Sigmoid colon (tissue), 6 donors: ENCODE measurements at regions not wholly inside any gene's neighbourhood (a gene's known extent, or its start where the extent isn't known, plus 50 kb on each side); places are given as distances from the start of the nearest gene placed in this dataset.

Source experiments
- DNase-seq: peaks from one replicate; pipeline ENCODE4 v3.0.0-alpha.2; 2019
- H3K27ac ChIP-seq, 4 donors: fragments of 200-600 bp; sonication (generic); one replicate each; pipeline ENCODE4 v1.5.1; 2016 to 2019; ENCODE audit warnings: mild to moderate bottlenecking in 1 of 4
- H3K27me3 ChIP-seq, 3 donors: fragments of 200-600 bp; sonication (generic); one replicate each; pipeline ENCODE4 v1.5.1; 2019; ENCODE audit warnings: mild to moderate bottlenecking in 1 of 3
- H3K36me3 ChIP-seq, 4 donors: fragments of 200-600 bp; sonication (generic); one replicate each; pipeline ENCODE4 v1.5.1; 2016 to 2019
- H3K4me1 ChIP-seq, 4 donors: fragments of 200-600 bp; sonication (generic); one replicate each; pipeline ENCODE4 v1.5.1; 2017 to 2019
- H3K4me3 ChIP-seq, 4 donors: fragments of 200-600 bp; sonication (generic); one replicate each; pipeline ENCODE4 v1.5.1; 2017 to 2019; ENCODE audit warnings: mild to moderate bottlenecking in 2 of 4, moderate library complexity in 1 of 4
- H3K9me3 ChIP-seq, 4 donors: fragments of 200-600 bp in 3 of 4; sonication (generic) in 3 of 4; one replicate each; pipeline versions ENCODE4 v1.5.1 to v1.6.1; 2013 to 2019
- CTCF ChIP-seq, 4 experiments: fragments of 450-650 bp in 3 of 4; fragments of 200-600 bp in 1 of 4; IDR thresholded peaks; one replicate each; pipeline ENCODE4 v1.5.1; 2016 to 2019; ENCODE audit warnings: antibody characterized with exemption in 4 of 4, mild to moderate bottlenecking in 3 of 4, moderate library complexity in 2 of 4
- EP300 ChIP-seq, 4 donors: sonication (generic); formaldehyde crosslinking; IDR thresholded peaks; one replicate each; pipeline ENCODE4 v1.6.1; 2017; ENCODE audit warnings: antibody characterized with exemption in 4 of 4
- POLR2A ChIP-seq, 2 donors: fragments of 450-650 bp; IDR thresholded peaks; one replicate each; pipeline ENCODE4 v1.6.1; 2016; ENCODE audit warnings: antibody characterized with exemption in 2 of 2, mild to moderate bottlenecking in 2 of 2, moderate library complexity in 2 of 2
- POLR2AphosphoS5 ChIP-seq, 4 donors: sonication (generic); formaldehyde crosslinking; IDR thresholded peaks; one replicate each; pipeline ENCODE4 v1.6.1; 2017; ENCODE audit warnings: antibody characterized with exemption in 4 of 4
- WGBS, 2 donors: extraction: QIAGEN DNeasy Blood & Tissue Kit; methylation state at CpG; one replicate each; pipeline ENCODE4 v1.1.7; 2013; 5-methylcytosine and 5-hydroxymethylcytosine counted together
- intact Hi-C: fragments of 100-400 bp; cut with DNase I; formaldehyde crosslinking; loops from one replicate; pipeline ENCODE4 v1.15.1; 2023
- donor health status: healthy with polysubstance abuse.
- donor health status: healthy.

GRCh38 chr9:12276505-12276904 lies 416.7 kb upstream of the TYRP1 start:
- Histone ChIP-seq H3K27ac (no peak overlapping the region), H3K4me1 (peaks cover 0 to 27% (median 15%) of the 10 kb centered on the region in 4 donors), H3K4me3 (no peak overlapping the region), H3K27me3 (no peaks in the 10 kb centered on the region), H3K9me3 (no peaks in the 10 kb centered on the region), H3K36me3 (no peaks in the 10 kb centered on the region)
- intact Hi-C loops = no loop called here
- DNase-seq = no peak
- no peak for TF ChIP-seq EP300 (IDR thresholded peaks at IDR 0.05)
- no peak for TF ChIP-seq POLR2AphosphoS5 (IDR thresholded peaks at IDR 0.05)
- no peak for TF ChIP-seq POLR2A (IDR thresholded peaks at IDR 0.05)
- no peak for TF ChIP-seq CTCF (IDR thresholded peaks at IDR 0.05)
- WGBS, 2 donors = 64 to 73% methylated on average over 1 of the region's 1 CpG

GRCh38 chr9:12289711-12290110 lies 403.5 kb upstream of the TYRP1 start:
- no peak for DNase-seq
- intact Hi-C loops = no loop called here
- H3K4me1 ChIP-seq = no peaks in the 10 kb centered on the region
- TF ChIP-seq EP300 (IDR thresholded peaks at IDR 0.05) (no peak), POLR2A (IDR thresholded peaks at IDR 0.05) (no peak), POLR2AphosphoS5 (IDR thresholded peaks at IDR 0.05) (no peak), CTCF (IDR thresholded peaks at IDR 0.05) (no peak)
- no peaks in the 10 kb centered on the region for H3K27me3 ChIP-seq
- H3K9me3 ChIP-seq = no peaks in the 10 kb centered on the region
- H3K36me3 ChIP-seq = no peaks in the 10 kb centered on the region
- no peak overlapping the region for H3K27ac ChIP-seq
- H3K4me3 ChIP-seq = no peak overlapping the region

GRCh38 chr9:12290166-12290869 lies 402.9 kb upstream of the TYRP1 start:
- H3K4me3 ChIP-seq = no peak overlapping the region
- WGBS, 2 donors = 67 to 84% methylated on average over 3 of the region's 3 CpGs

GRCh38 chr9:12305211-12305610 lies 388.0 kb upstream of the TYRP1 start:
- H3K27ac ChIP-seq = no peak overlapping the region
- H3K27me3 ChIP-seq = no peaks in the 10 kb centered on the region
- H3K36me3 ChIP-seq = no peaks in the 10 kb centered on the region
- TF ChIP-seq CTCF (IDR thresholded peaks at IDR 0.05) = no peak
- TF ChIP-seq EP300 (IDR thresholded peaks at IDR 0.05) = no peak
- TF ChIP-seq POLR2AphosphoS5 (IDR thresholded peaks at IDR 0.05) = no peak
- TF ChIP-seq POLR2A (IDR thresholded peaks at IDR 0.05) = no peak
- DNase-seq = no peak
- intact Hi-C loops = no loop called here
- H3K4me3 ChIP-seq = no peak overlapping the region
- 92 to 95% methylated on average over 1 of the region's 1 CpG for WGBS, 2 donors
- no peaks in the 10 kb centered on the region for H3K4me1 ChIP-seq
- no peaks in the 10 kb centered on the region for H3K9me3 ChIP-seq

More at GRCh38 chr9:12290166-12290869, 402.9 kb upstream of the TYRP1 start:
- DNase-seq = no peak
- Histone ChIP-seq H3K9me3 (no peaks in the 10 kb centered on the region), H3K27ac (no peak overlapping the region), H3K36me3 (no peaks in the 10 kb centered on the region), H3K4me1 (no peaks in the 10 kb centered on the region), H3K27me3 (no peaks in the 10 kb centered on the region)
- intact Hi-C loops = no loop called here
- TF ChIP-seq POLR2AphosphoS5 (IDR thresholded peaks at IDR 0.05) (no peak), POLR2A (IDR thresholded peaks at IDR 0.05) (no peak), CTCF (IDR thresholded peaks at IDR 0.05) (no peak), EP300 (IDR thresholded peaks at IDR 0.05) (no peak)

GRCh38 chr9:12314589-12314988 lies 378.6 kb upstream of the TYRP1 start:
- WGBS, 2 donors = 66 to 74% methylated on average over 4 of the region's 4 CpGs
- no peak overlapping the region for H3K4me3 ChIP-seq
- DNase-seq = no peak
- no peak for TF ChIP-seq EP300 (IDR thresholded peaks at IDR 0.05)
- TF ChIP-seq POLR2AphosphoS5 (IDR thresholded peaks at IDR 0.05) = no peak
- TF ChIP-seq POLR2A (IDR thresholded peaks at IDR 0.05) = no peak
- no peak for TF ChIP-seq CTCF (IDR thresholded peaks at IDR 0.05)
- intact Hi-C loops = no loop called here
- no peaks in the 10 kb centered on the region for H3K36me3 ChIP-seq
- H3K4me1 ChIP-seq = no peaks in the 10 kb centered on the region
- no peaks in the 10 kb centered on the region for H3K27me3 ChIP-seq
- H3K9me3 ChIP-seq = no peaks in the 10 kb centered on the region
- no peak overlapping the region for H3K27ac ChIP-seq
